ENCODE measurements at regions not wholly inside any gene's neighbourhood (a gene's known extent, or its start where the extent isn't known, plus 50 kb on each side); places are given as distances from the start of the nearest gene placed in this dataset.

- no peak for TF ChIP-seq CTCF (IDR thresholded peaks at IDR 0.05)
- TF ChIP-seq POLR2A (IDR thresholded peaks at IDR 0.05), result no peak
These were observed 1357.0 kb upstream of the GOT2 start for GRCh38 chr16:60091071-60091470.
